NCI-H69 (cell line): ENCODE measurements at regions not wholly inside any gene's neighbourhood (a gene's known extent, or its start where the extent isn't known, plus 50 kb on each side); places are given as distances from the start of the nearest gene placed in this dataset.
"Not testable (repeated sequence)": the region's sequence is repeated elsewhere in the genome, so short reads cannot be mapped to it uniquely, and the experiment has no call there.

Experiments
- DNase-seq: peaks from one replicate; lab custom pipeline; 2025; lab: John Stamatoyannopoulos, UW

DNA sequence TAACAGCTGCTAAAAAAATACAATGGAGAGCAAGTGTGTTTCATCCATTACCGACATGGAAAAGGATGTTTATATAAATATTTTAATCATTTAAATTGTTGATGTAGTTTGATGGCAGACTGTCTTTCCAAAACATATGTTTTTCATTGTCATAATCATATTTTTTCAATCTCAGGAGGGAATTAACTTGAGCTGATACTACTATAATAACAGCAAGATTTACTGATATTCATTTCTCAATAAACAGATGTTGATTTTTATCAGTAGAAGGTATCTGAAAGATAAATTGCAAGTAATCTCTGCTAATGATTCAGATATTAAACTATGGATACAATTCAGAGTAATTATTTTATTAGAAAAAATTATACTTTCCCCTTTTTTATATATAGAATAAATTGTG lies 274.9 kb upstream of the TMEFF2 start:
- DNase-seq = no peak

DNA sequence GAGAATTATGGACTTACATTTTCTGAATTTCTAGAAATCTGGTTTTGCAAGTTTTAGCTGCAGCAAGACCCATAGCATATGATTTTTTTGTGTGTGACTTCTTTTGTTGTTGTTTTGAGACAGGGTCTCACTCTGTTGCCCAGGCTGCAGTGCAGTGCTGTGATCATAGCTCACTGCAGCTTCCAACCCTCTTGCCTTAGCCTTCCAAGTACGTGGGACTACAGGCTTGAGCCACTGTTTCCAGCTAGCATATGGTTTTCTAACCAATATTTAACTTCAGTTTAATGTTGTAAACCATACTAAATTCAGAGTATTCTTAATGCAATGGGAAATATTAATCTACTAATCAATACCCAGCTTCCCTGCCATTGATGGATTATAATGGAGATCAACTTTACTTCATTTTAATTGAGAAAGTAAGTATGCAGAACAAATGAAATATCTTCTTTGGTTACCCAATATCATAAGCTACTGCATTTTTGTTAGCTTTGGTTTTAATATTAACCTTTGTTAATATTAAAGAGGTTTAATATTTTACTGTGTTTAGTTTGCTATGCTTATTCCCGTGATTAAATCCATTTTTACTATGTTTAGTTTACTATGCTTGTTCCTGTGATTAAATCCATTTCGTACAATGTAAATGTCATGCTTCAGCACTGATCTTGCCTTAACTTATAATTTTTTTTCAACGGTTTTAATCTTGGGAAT lies 273.4 kb upstream of the TMEFF2 start:
- DNase-seq = no peak

DNA sequence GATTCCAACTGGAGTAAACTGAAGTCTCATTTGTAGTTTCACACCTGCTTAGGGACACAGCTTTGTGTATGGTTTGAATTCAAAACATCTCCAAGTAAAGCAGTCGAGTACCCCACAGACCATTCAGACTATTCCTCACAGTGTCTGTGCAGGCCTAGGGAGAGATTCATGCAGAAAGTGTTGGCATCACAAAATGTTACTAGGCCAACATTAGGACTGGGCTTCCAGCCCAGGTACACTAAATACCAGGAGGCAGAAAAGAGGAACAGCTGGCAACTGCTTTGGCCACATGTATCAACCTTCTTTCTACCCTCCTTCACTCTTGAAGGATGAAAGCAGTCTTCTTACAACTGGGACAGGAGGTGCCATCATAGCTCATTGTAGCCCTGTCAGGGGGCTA lies 270.4 kb upstream of the TMEFF2 start:
- no peak for DNase-seq

DNA sequence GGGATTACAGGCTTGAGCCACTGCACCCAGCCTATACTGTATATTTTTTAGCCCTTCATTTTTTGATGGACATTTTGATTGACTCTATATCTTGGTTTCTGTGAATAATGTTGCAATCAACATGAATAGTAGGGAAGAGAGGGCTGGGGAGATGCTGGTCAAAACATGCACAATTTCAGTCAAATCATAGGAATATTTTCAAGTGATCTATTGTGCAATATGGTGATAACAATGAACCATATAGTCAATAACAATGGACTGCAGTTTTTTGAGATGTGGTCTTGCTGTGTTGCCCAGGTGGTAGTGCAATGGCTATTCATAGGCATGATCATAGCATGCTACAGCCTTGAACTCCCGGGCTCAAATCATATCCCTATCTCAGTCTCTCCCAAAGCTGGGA lies 264.7 kb upstream of the TMEFF2 start:
- no peak for DNase-seq

DNA sequence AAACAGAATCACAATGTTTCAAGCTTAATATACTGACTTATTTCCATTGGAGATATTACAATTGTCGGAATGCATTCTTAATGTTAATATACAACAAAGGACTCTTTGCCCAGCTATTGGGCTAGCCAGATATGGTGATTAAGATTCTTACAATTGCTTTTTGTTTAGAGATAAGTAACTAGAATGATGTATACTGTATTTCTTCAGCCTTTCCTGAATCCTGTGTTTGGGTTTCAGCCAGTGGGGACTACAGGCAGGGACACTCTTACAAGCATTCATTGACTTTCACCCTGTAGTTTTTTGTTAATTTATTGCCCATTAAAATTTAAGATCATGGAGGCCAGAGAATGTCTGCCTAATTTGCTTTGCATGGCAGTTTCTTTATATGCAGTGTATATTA lies 254.1 kb upstream of the TMEFF2 start:
- no peak for DNase-seq

DNA sequence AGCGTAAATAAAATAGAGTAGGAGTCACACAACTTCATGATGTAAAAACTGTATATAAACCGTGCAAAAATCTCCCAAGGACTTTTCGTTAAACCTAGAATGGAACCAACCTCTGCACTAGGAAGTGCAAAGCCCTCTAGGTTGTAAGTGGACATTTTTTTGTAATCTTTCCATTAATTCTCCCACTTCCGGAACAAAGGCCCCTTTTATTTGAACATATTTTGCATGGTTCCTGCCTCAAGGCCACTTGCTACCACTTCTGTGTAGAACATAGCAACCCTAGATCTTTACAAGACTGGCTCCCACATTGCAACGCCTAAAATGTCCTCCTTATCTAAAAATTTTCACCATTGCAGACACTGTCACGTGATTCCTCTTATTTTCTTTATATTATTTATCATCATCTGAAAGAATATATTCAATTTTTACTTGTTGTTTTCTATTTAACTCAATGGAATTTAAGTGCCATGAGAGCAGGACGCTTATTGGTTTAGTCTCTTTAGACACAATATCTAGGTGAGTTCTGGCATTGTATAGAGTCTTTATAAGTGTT lies 249.6 kb upstream of the TMEFF2 start:
- DNase-seq = no peak

DNA sequence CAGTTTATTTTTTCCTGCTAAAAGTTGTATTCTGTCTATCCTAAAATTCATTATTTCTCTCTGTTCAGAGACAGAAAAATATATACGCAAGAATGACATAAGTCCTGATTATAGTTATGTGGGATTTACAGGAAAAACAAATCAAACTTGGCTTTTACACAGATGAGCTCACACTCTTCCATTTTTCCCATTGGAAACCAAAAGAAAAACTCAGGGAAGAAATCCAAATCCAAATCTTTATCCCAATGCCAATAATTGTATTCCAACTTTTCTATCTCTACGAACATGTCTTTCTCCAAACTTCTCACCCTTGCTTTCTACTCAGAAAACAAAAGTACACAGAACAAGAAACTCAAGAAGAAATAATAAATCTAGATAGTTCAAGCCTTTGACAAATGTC lies 249.1 kb upstream of the TMEFF2 start:
- no peak for DNase-seq

DNA sequence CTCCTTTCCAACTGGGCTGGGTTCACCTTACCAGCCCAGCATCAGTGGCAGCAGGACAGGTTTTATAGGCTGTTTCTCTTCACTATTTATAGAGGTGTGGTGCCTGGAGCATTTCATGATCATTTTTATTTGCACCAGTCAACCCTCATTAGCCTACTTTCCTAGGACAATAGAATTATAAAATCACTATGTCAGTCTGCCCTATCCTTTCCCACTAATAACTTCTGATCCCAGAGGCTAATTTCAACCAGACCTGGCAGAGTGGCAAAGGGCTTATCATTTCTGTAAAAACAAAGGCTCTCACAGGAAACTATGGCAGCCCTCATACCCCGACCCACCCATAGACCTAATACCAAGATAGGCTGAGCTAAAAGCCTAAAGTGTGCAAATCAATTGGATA lies 243.5 kb upstream of the TMEFF2 start:
- DNase-seq = peak; percentile 8

DNA sequence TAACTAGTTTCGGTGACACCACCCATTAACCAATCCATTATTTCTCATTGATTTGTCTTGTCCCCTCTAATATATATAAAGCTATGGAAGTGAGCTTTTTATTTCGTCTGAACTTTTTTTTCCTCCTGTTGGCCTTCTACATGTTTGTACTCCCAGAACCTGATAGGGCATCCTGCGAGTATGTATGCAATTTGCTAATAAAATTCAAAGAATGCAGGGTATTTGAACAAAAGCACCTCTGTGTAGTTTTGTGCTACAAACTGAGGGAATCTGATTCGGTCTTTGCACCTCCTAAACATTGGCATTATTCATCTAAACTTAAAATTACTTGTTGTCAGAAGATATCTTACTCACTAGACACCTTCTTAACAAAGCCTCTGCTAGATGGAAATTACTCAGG lies 242.9 kb upstream of the TMEFF2 start:
- no peak for DNase-seq

DNA sequence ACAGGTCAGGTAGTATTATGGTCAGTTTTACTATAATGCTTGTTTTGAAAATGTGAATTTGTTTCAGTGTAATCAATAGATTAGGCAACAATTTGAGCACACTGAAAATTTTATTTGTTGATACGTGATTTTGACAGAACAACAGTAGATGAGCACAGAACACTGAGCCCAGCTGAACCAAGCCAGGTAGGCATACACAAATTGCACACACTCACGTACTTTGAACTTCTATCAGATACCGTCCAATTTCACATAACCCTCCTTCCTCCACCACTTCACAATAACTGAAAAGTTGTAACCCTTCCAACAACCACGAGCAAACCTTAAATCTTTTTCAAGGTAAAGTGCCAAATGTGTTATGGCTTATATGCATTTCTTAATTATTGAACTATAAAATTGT lies 229.5 kb upstream of the TMEFF2 start:
- no peak for DNase-seq

DNA sequence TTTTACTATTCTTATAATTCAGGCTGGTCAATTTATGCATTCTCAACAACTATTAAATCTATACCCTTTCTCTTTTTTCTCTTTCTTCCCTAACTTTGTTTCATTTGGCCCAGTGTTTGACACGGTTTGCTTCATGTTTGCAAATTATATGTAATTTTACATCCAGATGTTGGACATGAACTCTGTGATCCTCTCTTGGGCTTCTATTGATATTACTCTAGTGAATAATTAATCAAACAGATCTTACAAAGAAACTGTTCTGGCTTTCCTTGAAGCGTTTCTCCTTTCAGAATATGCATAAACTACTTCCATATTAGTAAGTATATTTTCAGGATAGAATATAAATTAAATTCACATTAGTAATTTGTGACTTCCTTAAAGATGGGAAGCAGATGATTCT lies 225.1 kb upstream of the TMEFF2 start:
- DNase-seq = no peak

DNA sequence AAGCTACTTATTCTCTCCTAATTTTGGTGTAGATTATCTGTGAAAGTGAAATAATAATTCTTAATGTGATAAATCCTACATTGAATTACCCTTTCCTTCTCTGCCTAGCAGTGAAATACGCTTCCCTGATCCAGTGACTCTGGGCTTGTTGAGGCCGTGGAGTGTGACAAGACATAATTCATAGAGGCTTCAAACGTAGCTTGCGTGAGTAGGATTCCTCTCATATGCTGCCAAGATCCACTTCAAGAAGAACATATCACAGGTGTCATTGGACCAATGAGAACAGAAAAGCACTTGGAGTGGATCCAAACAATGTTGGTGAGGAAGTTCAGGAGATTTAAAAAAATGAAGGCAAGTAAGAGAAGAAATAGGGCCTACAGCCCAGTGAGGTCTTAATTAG lies 221.3 kb upstream of the TMEFF2 start:
- DNase-seq = no peak

DNA sequence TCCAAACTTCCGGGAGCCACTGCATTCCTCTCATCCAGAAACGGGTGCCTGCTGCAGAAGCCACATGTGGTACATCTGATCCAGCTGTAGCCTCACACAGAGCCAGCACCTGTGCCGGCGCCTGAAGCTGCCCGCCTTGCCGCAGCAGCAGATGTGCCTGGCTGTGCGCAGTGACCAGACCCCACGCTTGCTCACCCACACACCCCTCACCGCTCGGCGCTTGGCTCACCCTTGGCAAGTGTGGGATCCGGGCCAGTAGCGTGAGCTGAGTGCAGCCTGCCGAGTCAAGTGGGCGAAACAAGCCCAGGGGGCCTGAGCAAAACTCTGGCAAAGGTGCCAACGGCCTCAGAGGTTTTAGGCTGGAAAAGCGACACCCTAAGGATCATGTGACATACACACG lies 220.1 kb upstream of the TMEFF2 start:
- no peak for DNase-seq

DNA sequence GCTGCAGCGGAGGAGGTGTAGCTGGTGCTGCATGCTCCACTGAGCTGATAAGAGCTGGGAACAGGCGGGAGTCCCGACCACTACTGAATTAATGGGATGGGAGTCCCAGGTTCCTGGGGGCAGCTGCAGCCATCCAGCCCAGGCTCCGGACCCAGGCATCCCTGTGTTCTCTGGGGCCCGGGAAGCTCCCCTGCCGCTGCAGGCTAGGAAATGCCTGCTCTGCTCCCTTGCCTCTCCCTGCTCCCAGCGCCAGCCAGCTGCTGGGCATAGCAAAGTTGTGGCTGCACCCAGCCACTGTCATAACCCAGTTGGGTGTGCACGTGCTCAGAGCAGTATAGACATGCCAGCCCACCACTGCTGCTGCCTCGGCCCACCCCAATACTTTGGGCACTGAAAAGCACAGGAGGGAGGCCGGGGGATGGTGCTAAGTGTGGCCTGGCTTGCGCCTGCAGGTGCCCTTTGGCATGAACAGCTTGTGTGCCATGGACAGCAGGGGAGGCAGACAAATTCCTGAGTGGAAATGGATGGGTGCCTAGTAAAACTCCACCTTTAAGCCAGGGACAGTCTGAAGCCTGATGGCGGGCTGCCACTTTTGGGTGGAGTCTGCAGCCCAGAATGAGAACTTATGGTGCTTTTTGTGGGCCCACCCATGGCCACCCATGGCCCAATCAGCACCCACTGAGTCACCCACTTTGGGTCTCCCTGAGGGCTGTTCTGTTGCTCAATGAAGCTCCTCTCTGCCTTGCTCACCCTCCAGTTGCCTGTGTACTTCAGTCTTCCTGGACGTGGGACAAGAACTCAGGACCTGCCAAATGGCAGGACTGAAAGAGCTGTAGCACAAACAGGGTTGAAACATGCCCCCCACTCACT lies 219.3 kb upstream of the TMEFF2 start:
- DNase-seq = no peak

DNA sequence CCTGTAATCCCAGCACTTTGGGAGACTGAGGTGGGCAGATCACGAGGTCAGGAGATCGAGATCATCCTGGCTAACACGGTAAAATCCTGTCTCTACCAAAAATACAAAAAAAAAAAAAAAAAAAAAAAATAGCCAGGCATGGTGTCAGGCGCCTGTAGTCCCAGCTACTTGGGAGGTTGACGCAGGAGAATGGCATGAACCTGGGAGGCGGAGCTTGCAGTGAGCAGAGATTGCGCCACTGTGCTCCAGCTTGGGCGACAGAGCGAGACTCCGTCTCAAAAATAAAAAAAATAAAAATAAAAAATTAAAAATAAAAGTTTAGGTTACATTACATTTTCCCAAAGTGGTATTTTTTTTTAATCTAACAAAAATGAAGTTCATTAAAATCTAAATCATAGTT lies 218.1 kb upstream of the TMEFF2 start:
- DNase-seq = not testable (repeated sequence)

DNA sequence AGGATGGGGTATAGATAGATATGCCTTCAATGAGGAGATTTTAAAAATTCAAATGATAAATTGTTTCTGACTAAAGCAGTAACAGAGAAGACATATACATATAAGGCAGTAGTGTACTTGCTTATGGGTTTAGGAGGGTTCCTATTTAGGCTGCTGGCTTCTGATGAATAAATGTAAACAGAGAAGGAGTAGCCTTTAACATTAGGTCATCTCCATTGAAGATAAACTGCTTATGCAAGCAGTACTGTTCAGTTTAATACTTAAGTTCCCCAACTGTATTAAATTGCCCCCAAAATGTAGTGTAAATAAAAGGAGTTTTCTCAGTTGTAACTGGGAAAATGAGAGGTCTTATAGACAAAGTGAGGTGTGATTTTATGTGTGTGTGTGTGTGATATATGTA lies 217.7 kb upstream of the TMEFF2 start:
- no peak for DNase-seq

DNA sequence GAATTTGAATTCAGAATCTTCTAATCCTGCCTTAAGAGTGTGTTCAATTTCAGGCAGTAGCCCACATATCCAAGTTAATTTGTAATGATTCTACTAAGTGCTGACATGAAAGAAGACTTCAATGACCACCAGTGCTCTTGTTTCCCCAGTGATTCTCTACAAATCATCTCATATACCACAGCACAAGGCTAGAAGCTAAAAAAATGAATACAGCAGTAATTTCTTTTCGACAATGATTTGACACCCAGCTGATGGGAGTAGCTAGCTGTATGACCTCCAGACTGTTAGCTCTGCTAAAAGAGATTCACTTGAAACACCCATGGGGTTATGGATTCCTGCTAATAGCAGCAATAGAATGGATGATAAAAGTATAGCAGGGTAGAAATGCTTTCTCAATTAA lies 217.0 kb upstream of the TMEFF2 start:
- DNase-seq = no peak

DNA sequence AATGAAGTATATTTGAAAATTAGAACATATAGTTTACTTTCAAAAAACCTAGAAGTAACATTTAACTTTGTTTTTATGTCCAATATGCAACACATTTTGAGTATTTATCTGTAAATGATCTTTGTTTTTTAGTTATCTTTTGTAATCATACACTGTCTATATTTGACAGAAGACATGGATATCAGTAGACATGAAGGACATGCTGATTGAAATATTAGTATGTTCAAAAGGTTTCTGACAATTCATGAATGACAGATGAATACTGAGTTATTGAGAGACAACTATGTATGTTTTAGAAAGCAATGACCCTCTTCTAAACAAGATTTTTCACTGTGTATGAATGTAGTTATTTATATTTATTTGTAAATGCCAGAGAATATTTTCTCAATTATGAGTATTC lies 215.6 kb upstream of the TMEFF2 start:
- DNase-seq = no peak

DNA sequence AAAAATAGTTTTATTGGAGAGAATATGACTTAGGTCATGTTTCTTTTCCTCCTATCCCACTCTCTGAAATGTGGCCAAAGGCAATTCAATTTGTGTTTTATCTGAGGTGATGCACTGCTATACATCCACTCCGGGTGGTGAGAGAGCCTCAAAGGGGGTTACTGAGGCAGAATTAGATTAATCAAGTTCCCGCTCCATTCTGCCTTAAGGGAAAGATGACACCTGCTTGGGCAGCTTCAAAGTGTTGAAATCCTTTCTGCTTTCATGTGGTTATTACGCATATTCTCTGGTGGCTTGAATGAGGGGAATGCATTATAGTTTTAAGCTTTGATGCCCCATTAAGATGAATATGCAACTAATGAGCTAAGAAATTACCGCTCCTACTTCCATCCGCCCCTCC lies 213.0 kb upstream of the TMEFF2 start:
- DNase-seq = no peak

DNA sequence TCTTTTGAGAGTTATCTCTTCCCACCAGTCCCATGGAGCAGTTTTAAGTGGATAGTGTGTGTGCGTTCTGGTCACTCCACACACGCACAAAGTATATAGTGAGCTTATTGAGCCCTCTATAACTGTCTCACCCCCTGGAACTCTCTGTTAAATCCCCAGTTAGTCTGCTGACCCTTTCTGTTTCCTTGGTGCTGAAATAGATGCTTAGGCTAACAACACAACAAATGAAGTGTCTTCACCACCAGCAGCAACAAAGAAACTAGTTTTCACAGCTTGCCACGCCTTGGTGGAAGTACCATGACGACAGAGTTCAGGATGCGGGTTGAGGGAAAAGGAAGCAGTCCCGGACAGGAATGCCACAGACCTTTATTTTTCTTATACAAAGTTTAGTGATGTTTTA lies 203.5 kb upstream of the TMEFF2 start:
- no peak for DNase-seq

DNA sequence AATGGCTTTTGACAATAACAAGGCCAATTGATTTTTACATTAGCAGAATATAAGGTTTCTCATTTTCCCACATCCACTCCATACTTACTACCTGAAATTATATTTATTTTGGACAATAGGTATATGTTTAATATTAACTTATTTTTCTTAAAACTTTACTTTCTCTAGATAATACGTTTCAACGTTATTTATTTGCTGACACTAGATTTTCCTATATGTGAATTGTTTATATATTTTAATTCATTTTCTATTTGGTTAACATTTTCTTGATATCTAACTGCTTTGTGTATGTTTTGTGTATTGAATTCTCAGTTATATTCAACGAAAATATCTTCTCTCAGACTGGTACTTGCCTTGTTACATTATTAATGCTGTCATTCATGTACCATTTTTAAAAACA lies 199.9 kb upstream of the TMEFF2 start:
- no peak for DNase-seq

DNA sequence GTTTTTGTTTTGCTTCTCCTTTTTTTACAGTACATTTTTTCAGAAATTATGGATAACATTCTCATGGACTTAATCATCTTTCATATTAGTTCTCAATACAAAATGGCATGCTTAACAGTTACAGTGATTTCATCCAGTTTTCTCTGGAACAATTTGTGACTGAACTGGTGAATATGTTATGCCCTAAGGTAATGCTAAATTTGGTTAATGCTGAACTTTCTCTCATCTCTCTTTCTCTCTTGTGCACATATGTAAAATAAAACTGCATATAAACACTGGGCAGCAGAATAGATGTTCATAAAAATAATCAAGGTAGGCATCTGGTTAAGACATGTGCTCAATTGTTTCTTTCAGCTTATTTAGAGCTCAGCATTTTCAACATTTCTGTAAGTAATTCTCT lies 196.3 kb upstream of the TMEFF2 start:
- no peak for DNase-seq

DNA sequence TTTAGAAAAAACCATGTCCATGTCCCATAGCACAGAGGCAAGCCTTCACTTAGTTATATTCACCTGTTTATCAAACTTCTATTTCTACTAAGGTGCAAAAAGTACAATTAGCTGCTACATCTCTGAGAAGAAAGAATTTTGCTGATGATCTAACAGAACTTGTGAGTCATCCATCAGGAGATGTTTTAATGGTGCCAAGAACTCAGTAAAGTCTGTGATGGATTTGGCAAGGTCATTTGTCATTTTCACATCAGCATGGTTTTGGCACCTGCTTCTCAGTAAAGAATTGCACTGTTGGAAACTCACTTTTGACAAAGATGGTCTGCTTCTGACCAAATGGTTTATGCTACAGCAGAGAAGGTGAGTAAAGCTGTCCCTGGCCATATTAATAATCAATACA lies 195.7 kb upstream of the TMEFF2 start:
- no peak for DNase-seq
